Body of pancreas (tissue), 4 donors: ENCODE measurements at regions not wholly inside any gene's neighbourhood (a gene's known extent, or its start where the extent isn't known, plus 50 kb on each side); places are given as distances from the start of the nearest gene placed in this dataset.

ENCODE experiments used
- ATAC-seq: fragments of 150-250 bp; one replicate; pipeline ENCODE4 v1.9.1; 2016
- DNase-seq, 4 donors: peaks; one replicate each; pipeline ENCODE4 v3.0.0-alpha.2; 2019
- H3K27ac ChIP-seq, 4 donors: fragments of 200-600 bp; sonication (generic); 1 replicate in 3 of 4; 2 replicates in 1 of 4; pipeline versions ENCODE4 v1.5.1 to v1.6.1; 2016 to 2019; ENCODE audit warnings: mild to moderate bottlenecking in 1 of 4, mixed read lengths in 1 of 4, moderate library complexity in 1 of 4
- H3K27me3 ChIP-seq, 2 donors: fragments of 200-600 bp; sonication (generic); one replicate each; pipeline ENCODE4 v1.6.0; 2016; ENCODE audit warnings: mild to moderate bottlenecking in 1 of 2
- H3K36me3 ChIP-seq, 2 donors: fragments of 200-600 bp; sonication (generic); replicated peaks in 1 of 2; 2 replicates each; pipeline ENCODE4 v1.5.1; 2016; ENCODE audit warnings: low read depth in 2 of 2; ENCODE audit not compliant: insufficient read depth in 1 of 2
- H3K4me1 ChIP-seq: fragments of 200-600 bp; sonication (generic); one replicate; pipeline ENCODE4 v1.6.0; 2016
- H3K4me3 ChIP-seq, 2 donors: fragments of 200-600 bp; sonication (generic); 1 replicate in 1 of 2; 2 replicates in 1 of 2; pipeline ENCODE4 v1.5.1; 2016 to 2019
- H3K9me3 ChIP-seq, 3 donors: fragments of 200-600 bp; sonication (generic); 1 replicate in 2 of 3; 2 replicates in 1 of 3; pipeline ENCODE4 v1.5.1; 2016
- POLR2A ChIP-seq, 3 donors: fragments of 450-650 bp; IDR thresholded peaks; one replicate each; pipeline ENCODE4 v1.6.1; 2016; ENCODE audit warnings: antibody characterized with exemption in 3 of 3, mild to moderate bottlenecking in 2 of 3
- WGBS, 2 donors: methylation state at CpG; one replicate each; pipeline ENCODE4 v1.1.5; 2017; 5-methylcytosine and 5-hydroxymethylcytosine counted together
- intact Hi-C: fragments of 100-400 bp; cut with DNase I; formaldehyde crosslinking; loops from one replicate; pipeline ENCODE4 v1.15.1; 2023
- TF ChIP-seq, protein P1 (sequence below), 7 experiments: fragments of 450-650 bp in 4 of 7; fragments of 200-600 bp in 3 of 7; sonication (generic) in 3 of 7; IDR thresholded peaks; one replicate each; pipeline ENCODE4 v1.5.1; 2016 to 2019; ENCODE audit warnings: antibody characterized with exemption in 7 of 7

DNA sequence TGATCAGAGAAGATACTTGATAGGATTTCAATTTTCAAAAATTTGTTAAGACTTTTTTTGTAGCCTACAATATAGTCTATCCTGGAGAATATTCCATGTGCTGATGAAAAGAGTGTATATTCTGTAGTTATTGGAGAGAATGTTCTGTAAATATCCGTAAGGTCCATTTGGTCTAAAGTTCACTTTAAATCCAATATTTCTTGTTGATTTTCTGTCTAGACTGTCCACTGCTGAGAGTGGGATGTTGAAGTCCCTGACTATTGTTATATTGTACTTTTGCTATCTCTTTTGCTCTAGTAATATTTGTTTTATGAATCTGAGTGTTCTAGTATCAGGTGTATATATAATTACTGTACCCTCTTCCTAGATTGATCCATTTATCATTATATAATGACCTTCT lies 406.2 kb upstream of the CNTN4 start:
- no peaks in the 10 kb centered on the region for H3K4me1 ChIP-seq
- no peaks in the 10 kb centered on the region for H3K9me3 ChIP-seq
- no peaks in the 10 kb centered on the region for H3K36me3 ChIP-seq
- no peaks in the 10 kb centered on the region for H3K27me3 ChIP-seq
- no peak overlapping the region for H3K27ac ChIP-seq
- intact Hi-C loops: no loop called here
- H3K4me3 ChIP-seq: no peak overlapping the region
- TF ChIP-seq POLR2A (IDR thresholded peaks at IDR 0.05): no peak
- TF ChIP-seq, protein P1, sequence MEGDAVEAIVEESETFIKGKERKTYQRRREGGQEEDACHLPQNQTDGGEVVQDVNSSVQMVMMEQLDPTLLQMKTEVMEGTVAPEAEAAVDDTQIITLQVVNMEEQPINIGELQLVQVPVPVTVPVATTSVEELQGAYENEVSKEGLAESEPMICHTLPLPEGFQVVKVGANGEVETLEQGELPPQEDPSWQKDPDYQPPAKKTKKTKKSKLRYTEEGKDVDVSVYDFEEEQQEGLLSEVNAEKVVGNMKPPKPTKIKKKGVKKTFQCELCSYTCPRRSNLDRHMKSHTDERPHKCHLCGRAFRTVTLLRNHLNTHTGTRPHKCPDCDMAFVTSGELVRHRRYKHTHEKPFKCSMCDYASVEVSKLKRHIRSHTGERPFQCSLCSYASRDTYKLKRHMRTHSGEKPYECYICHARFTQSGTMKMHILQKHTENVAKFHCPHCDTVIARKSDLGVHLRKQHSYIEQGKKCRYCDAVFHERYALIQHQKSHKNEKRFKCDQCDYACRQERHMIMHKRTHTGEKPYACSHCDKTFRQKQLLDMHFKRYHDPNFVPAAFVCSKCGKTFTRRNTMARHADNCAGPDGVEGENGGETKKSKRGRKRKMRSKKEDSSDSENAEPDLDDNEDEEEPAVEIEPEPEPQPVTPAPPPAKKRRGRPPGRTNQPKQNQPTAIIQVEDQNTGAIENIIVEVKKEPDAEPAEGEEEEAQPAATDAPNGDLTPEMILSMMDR (IDR thresholded peaks at IDR 0.05): no peak
- ATAC-seq (no peak), DNase-seq (no peak)
- WGBS, 2 donors: 43 to 44% methylated on average over 1 of the region's 1 CpG

DNA sequence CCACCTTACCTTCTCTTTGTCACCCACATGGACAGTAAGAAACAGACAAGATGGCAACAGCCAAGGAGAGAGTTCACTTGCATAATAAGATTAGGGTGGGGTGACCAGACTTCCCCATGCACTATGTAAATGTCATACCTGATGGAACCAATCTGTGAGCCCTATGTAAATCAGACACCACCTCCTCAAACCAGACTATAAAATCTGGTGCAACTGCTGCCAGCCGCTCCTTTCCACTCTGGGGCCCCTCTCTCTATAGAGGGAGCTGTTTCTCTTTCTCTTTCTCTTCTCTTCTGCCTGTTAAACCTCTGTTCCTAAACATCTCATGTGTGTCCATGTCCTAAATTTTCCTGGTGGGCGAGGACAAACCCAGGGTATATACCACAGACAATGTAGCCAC lies 405.5 kb upstream of the CNTN4 start:
- intact Hi-C loops: no loop called here
- Histone ChIP-seq H3K9me3 (no peaks in the 10 kb centered on the region), H3K36me3 (no peaks in the 10 kb centered on the region), H3K4me3 (no peak overlapping the region), H3K4me1 (no peaks in the 10 kb centered on the region), H3K27me3 (no peaks in the 10 kb centered on the region), H3K27ac (no peak overlapping the region)
- no peak for DNase-seq
- ATAC-seq: no peak
- TF ChIP-seq POLR2A (IDR thresholded peaks at IDR 0.05): no peak
- TF ChIP-seq, protein P1 (IDR thresholded peaks at IDR 0.05): no peak
- 52 to 59% methylated on average over 2 of the region's 2 CpGs for WGBS, 2 donors

DNA sequence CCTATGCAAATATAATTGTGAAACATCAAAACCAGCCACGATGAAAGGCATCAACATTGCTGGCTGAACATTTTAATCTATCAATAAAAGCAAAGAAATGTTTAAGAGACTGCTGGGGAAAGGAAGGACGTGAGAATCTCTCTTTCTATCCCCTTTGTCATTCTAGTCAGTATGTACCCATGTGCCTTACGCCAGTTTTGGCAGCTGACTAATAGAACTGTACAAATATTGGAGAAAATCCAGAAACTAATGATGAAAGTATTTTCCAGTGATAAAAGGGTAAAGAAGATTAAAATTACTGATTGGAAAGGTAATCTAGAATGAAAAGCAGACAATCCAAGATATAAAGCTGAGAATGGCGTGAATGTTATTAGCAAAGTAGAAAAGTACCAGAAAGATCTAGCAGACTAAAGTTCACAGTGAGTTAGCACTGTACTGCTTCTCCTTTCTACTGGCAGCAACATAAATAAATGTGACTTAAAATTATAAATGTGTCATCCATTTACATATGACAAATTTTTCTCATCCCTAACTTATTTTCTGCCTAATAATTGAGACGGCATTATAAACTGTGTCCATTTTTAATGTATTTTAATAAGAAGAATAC lies 401.9 kb upstream of the CNTN4 start:
- no peak for TF ChIP-seq POLR2A (IDR thresholded peaks at IDR 0.05)
- TF ChIP-seq, protein P1 (IDR thresholded peaks at IDR 0.05): no peak
- H3K4me1 ChIP-seq: no peaks in the 10 kb centered on the region
- intact Hi-C loops: no loop called here
- H3K9me3 ChIP-seq: no peaks in the 10 kb centered on the region
- 18 to 21% methylated on average over 5 of the region's 5 CpGs for WGBS, 2 donors
- no peaks in the 10 kb centered on the region for H3K27me3 ChIP-seq
- no peak for ATAC-seq
- no peaks in the 10 kb centered on the region for H3K36me3 ChIP-seq
- no peak overlapping the region for H3K4me3 ChIP-seq
- no peak overlapping the region for H3K27ac ChIP-seq
- no peak for DNase-seq

DNA sequence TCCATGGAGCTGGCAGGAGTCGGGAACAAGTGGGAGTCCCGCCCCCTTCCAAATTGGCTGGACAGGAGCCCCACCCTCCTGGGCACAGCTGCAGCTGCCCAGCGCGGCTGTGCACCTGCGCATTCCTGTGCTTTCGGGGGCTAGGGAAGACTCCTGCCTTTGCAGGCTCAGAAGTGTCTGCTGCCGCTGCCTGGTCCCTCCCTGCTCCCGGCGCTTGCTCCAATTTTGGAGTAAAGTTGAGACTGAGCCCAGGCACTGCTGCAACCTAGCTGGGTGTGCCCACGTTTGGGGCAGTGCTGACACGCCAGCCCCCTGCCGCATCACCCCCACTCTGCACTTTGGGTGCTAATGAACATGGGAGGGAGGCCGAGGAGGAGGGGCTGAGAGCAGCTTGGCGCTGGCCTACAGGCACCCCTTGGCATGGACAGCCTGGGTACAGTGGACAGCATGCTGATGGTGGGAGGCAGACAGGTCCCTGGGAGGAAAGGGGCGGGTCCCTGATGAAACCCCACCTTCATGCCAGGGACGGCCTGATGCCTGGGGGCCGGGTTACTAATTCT lies 399.2 kb upstream of the CNTN4 start:
- no peak for DNase-seq
- H3K36me3 ChIP-seq: no peaks in the 10 kb centered on the region
- no peak overlapping the region for H3K27ac ChIP-seq
- no peak for TF ChIP-seq POLR2A (IDR thresholded peaks at IDR 0.05)
- TF ChIP-seq, protein P1 (IDR thresholded peaks at IDR 0.05): no peak
- no peak for ATAC-seq
- 79 to 84% methylated on average over 8 to 17 of the region's 17 CpGs for WGBS, 2 donors
- H3K27me3 ChIP-seq: no peaks in the 10 kb centered on the region
- H3K4me1 ChIP-seq: no peaks in the 10 kb centered on the region
- intact Hi-C loops: no loop called here
- H3K9me3 ChIP-seq: no peaks in the 10 kb centered on the region
- H3K4me3 ChIP-seq: no peak overlapping the region

DNA sequence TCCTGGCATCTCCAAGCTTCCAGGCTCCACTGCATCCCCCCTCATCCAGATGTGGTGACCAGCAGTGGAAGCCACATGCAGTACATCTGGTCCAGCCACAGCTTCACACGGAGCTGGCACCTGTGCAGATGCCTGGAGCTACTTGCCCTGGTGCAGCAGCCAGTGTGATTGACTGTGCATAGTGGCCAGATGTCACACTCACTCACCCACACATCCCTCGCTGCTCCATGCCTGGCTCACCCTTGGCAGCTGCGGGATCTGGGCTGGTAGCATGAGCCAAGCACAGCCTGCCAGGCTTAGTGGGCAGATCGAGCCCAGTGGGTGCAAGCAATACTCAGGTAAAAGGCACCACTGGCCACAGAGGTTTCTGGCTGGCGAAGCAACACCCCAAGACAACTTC lies 398.0 kb upstream of the CNTN4 start:
- no peaks in the 10 kb centered on the region for H3K9me3 ChIP-seq
- no peaks in the 10 kb centered on the region for H3K27me3 ChIP-seq
- TF ChIP-seq, protein P1 (IDR thresholded peaks at IDR 0.05): no peak
- no peak for TF ChIP-seq POLR2A (IDR thresholded peaks at IDR 0.05)
- intact Hi-C loops: no loop called here
- no peaks in the 10 kb centered on the region for H3K4me1 ChIP-seq
- ATAC-seq (no peak), DNase-seq (no peak)
- no peak overlapping the region for H3K4me3 ChIP-seq
- no peak overlapping the region for H3K27ac ChIP-seq
- no peaks in the 10 kb centered on the region for H3K36me3 ChIP-seq
- 61 to 70% methylated on average over 3 to 5 of the region's 5 CpGs for WGBS, 2 donors
